K562 (cell line): ENCODE measurements at regions not wholly inside any gene's neighbourhood (a gene's known extent, or its start where the extent isn't known, plus 50 kb on each side); places are given as distances from the start of the nearest gene placed in this dataset.

Source experiments
- ATAC-seq: fragments of 200-7000 bp; cut with Tn5 transposase; 3 replicates; pipeline ENCODE4 v1.9.1; 2020; ENCODE audit warnings: moderate library complexity
- BruUV-seq: library from RNA; stranded (reverse); fragments of 400-500 nt; replicated peaks from 2 replicates; lab custom pipeline; 2021; lab: Mats Ljungman, UMichigan
- CTCF ChIA-PET: fragments of 300-600 bp; formaldehyde crosslinking; extraction: SDS; loops from one replicate; lab custom pipeline; 2021; ENCODE audit warnings: low intra/inter-chr PET ratio; lab: Yijun Ruan, JAX
- POLR2A ChIA-PET: fragments of 300-600, 350-650 bp; sonication (Branson Sonifier 250); formaldehyde crosslinking; extraction: SDS; loops from one replicate; lab custom pipeline; 2021; ENCODE audit warnings: antibody characterized with exemption, inconsistent platforms; lab: Yijun Ruan, JAX
- DNase-seq, 4 experiments: peaks; one replicate each; pipeline versions ENCODE4 v3.0.0 to v3.0.0-alpha.2; 2011 to 2018; ENCODE audit warnings: low spot score in 3 of 4, mixed read lengths in 3 of 4; ENCODE audit errors: extremely low read depth in 1 of 4
- FAIRE-seq: peaks from 2 replicates; lab custom pipeline; 2011; peaks lifted over from hg19 to GRCh38; lab: Jason Lieb, UNC
- H2AFZ ChIP-seq: 2 replicates; pipeline ENCODE4 v1.6.0; 2011; ENCODE audit warnings: low read depth, low read length, control low read depth, inconsistent platforms
- H3K27ac ChIP-seq: fragments of 200-600 bp; 3 replicates; pipeline ENCODE4 v1.8.0; 2011; ENCODE audit warnings: low read depth, mild to moderate bottlenecking, control low read depth, inconsistent platforms, low read length, moderate library complexity, mixed read lengths; ENCODE audit errors: extremely low read depth
- H3K27me3 ChIP-seq, 2 experiments: fragments of 300-600 bp in 1 of 2; 2 replicates in 1 of 2; 3 replicates in 1 of 2; pipeline versions ENCODE4 v1.6.0 to v1.8.0; 2011; ENCODE audit warnings: inconsistent platforms in 2 of 2, low read length in 2 of 2, mild to moderate bottlenecking in 1 of 2, mixed read lengths in 1 of 2, moderate library complexity in 1 of 2; ENCODE audit not compliant: control insufficient read depth in 2 of 2, insufficient read depth in 2 of 2
- H3K36me3 ChIP-seq: fragments of 300-600 bp; 3 replicates; pipeline ENCODE4 v1.8.0; 2011; ENCODE audit warnings: mild to moderate bottlenecking, low read length, inconsistent platforms; ENCODE audit not compliant: control insufficient read depth, insufficient read depth
- H3K4me1 ChIP-seq, 2 experiments: fragments of 200-600 bp in 1 of 2; replicated peaks in 1 of 2; 2 replicates in 1 of 2; 3 replicates in 1 of 2; pipeline versions ENCODE4 v1.5.1 to v1.8.0; 2011; ENCODE audit warnings: inconsistent platforms in 2 of 2, low read length in 2 of 2, mild to moderate bottlenecking in 1 of 2, mixed read lengths in 1 of 2, moderate library complexity in 1 of 2; ENCODE audit not compliant: control insufficient read depth in 2 of 2, insufficient read depth in 2 of 2
- H3K4me2 ChIP-seq: 2 replicates; pipeline ENCODE4 v1.6.1; 2011; ENCODE audit warnings: low read length, control low read depth, inconsistent platforms, mixed read lengths; ENCODE audit not compliant: insufficient read depth
- H3K4me3 ChIP-seq: fragments of 200-600 bp; sonication (generic), shearing (Covaris generic); 2 replicates; pipeline ENCODE4 v1.5.1; 2016; ENCODE audit warnings: control low read depth, inconsistent platforms
- H3K79me2 ChIP-seq: fragments of 200-600 bp; 3 replicates; pipeline ENCODE4 v1.8.0; 2011; ENCODE audit warnings: low read length, inconsistent platforms; ENCODE audit not compliant: control insufficient read depth, insufficient read depth
- H3K9ac ChIP-seq, 2 experiments: 2 replicates each; pipeline versions ENCODE4 v1.6.0 to v1.6.1; 2011; ENCODE audit warnings: low read depth in 2 of 2, low read length in 2 of 2, control low read depth in 1 of 2, inconsistent platforms in 1 of 2, mild to moderate bottlenecking in 1 of 2, mixed read lengths in 1 of 2; ENCODE audit not compliant: insufficient read depth in 1 of 2
- H3K9me1 ChIP-seq: one replicate; pipeline ENCODE4 v1.6.0; 2011; ENCODE audit warnings: inconsistent platforms, mild to moderate bottlenecking, low read length, moderate library complexity; ENCODE audit not compliant: control insufficient read depth, insufficient read depth
- H3K9me3 ChIP-seq: replicated peaks from 2 replicates; pipeline ENCODE4 v1.5.1; 2011; ENCODE audit warnings: low read depth, low read length, inconsistent platforms; ENCODE audit not compliant: control insufficient read depth, insufficient read depth
- H4K20me1 ChIP-seq: replicated peaks from 2 replicates; pipeline ENCODE4 v1.6.1; 2011; ENCODE audit warnings: low read length, inconsistent platforms, mixed read lengths; ENCODE audit not compliant: control insufficient read depth, insufficient read depth
- C11orf30 ChIP-seq: fragments of 450-650 bp; IDR thresholded peaks from 2 replicates; pipeline ENCODE4 v1.6.1; 2016; ENCODE audit warnings: low read depth, mild to moderate bottlenecking
- CHAMP1 ChIP-seq: fragments of 450-650 bp; IDR thresholded peaks from 2 replicates; pipeline ENCODE4 v1.6.1; 2016; ENCODE audit warnings: mild to moderate bottlenecking
- MAFF ChIP-seq: IDR thresholded peaks from 2 replicates; pipeline ENCODE4 v1.6.1; 2012; ENCODE audit warnings: low read length, improper control_type of control experiment
- MAFG ChIP-seq: fragments of 450-650 bp; conservative IDR thresholded peaks from 2 replicates; pipeline ENCODE4 v1.6.1; 2016; ENCODE audit warnings: missing genetic modification characterization, missing compliant biosample characterization
- MAFK ChIP-seq: IDR thresholded peaks from 2 replicates; pipeline ENCODE4 v1.6.1; 2011; ENCODE audit warnings: low read length, improper control_type of control experiment
- MTA1 ChIP-seq: fragments of 450-650 bp; IDR thresholded peaks from 2 replicates; pipeline ENCODE4 v1.6.1; 2017; ENCODE audit warnings: borderline replicate concordance
- MTF1 ChIP-seq: fragments of 250-450 bp; sonication (Bioruptor Pico); IDR thresholded peaks from 2 replicates; pipeline ENCODE4 v1.9.0; 2021; ENCODE audit warnings: moderate library complexity, mild to moderate bottlenecking, inconsistent platforms, borderline replicate concordance
- NCOA1 ChIP-seq: fragments of 450-650 bp; IDR thresholded peaks from 2 replicates; pipeline ENCODE4 v1.6.1; 2016; ENCODE audit warnings: low read depth
- NELFE ChIP-seq: IDR thresholded peaks from 2 replicates; pipeline ENCODE4 v1.6.1; 2011; ENCODE audit warnings: mild to moderate bottlenecking; ENCODE audit not compliant: insufficient read depth, insufficient read length
- NFE2L1 ChIP-seq: fragments of 450-650 bp; IDR thresholded peaks from 2 replicates; pipeline ENCODE4 v1.6.1; 2016; ENCODE audit warnings: missing genetic modification characterization, low read depth, mild to moderate bottlenecking, missing compliant biosample characterization, moderate library complexity, borderline replicate concordance
- SMAD1 ChIP-seq: fragments of 150-350 bp; IDR thresholded peaks from 2 replicates; pipeline ENCODE4 v1.6.1; 2014; ENCODE audit warnings: low read length, low read depth; ENCODE audit not compliant: partially characterized antibody
- STAT5B ChIP-seq: fragments of 250-450 bp; sonication (Bioruptor Pico); IDR thresholded peaks from 2 replicates; pipeline ENCODE4 v1.8.0; 2021; ENCODE audit warnings: mild to moderate bottlenecking, inconsistent platforms
- TEAD1 ChIP-seq, 2 experiments: fragments of 450-650 bp in 1 of 2; sonication (generic) in 1 of 2; formaldehyde crosslinking; IDR thresholded peaks; 2 replicates each; pipeline versions ENCODE4 v1.4.0 to v1.8.0; 2020 to 2022; ENCODE audit warnings: mild to moderate bottlenecking in 2 of 2, missing genetic modification reagents in 1 of 2
- ZNF253 ChIP-seq: fragments of 250-450 bp; sonication (Bioruptor Pico); conservative IDR thresholded peaks from 2 replicates; pipeline ENCODE4 v1.6.1; 2021; ENCODE audit warnings: mild to moderate bottlenecking
- ZNF316 ChIP-seq: fragments of 450-650 bp; IDR thresholded peaks from 2 replicates; pipeline ENCODE4 v1.6.1; 2016
- WGBS: fragments of 100-300 bp; shearing (Covaris generic); methylation state at CpG from one replicate; pipeline ENCODE4 v1.1.6; 2016; ENCODE audit warnings: low coverage, mixed read lengths; ENCODE audit not compliant: insufficient coverage; ENCODE audit errors: missing lambda C conversion rate; 5-methylcytosine and 5-hydroxymethylcytosine counted together
- in situ Hi-C: fragments of 300-500 bp; cut with MboI; formaldehyde crosslinking; loops from 4 replicates; pipeline ENCODE4 v1.15.0; 2018; ENCODE audit warnings: inconsistent platforms, mixed read lengths
- intact Hi-C: fragments of 100-400 bp; cut with micrococcal nuclease; formaldehyde crosslinking; loops from 2 replicates; pipeline ENCODE4 v1.14.2; 2022

- no peaks in the 10 kb centered on the region for H4K20me1 ChIP-seq
- no peak overlapping the region for H3K4me2 ChIP-seq
- ChIA-PET CTCF (no interaction called here), POLR2A (no interaction called here)
- no peaks in the 10 kb centered on the region for H3K4me1 ChIP-seq
- in situ Hi-C loops (no loop called here), intact Hi-C loops (no loop called here)
- no peak overlapping the region for H3K27ac ChIP-seq
- H2AFZ ChIP-seq = no peak overlapping the region
- no peaks in the 10 kb centered on the region for H3K79me2 ChIP-seq
- no peak overlapping the region for H3K9ac ChIP-seq
- no peaks in the 10 kb centered on the region for H3K36me3 ChIP-seq
- no peaks in the 10 kb centered on the region for H3K9me3 ChIP-seq
- BruUV-seq = no TSS peak
- ATAC-seq (no peak), DNase-seq (no peak), FAIRE-seq (no peak)
- peaks cover 0 to 4% of the 10 kb centered on the region in 2 experiments; a peak in 2 of 5 replicates for H3K27me3 ChIP-seq
- no peak overlapping the region for H3K4me3 ChIP-seq
- TF ChIP-seq MAFK = peak; percentile 38; the same call in 1 of the 2 replicates
- TF ChIP-seq NFE2L1 = peak; percentile 47; the same call in 1 of the 2 replicates
- no peak for TF ChIP-seq MTA1
- TF ChIP-seq MAFG = peak; percentile 63; the same call in 1 of the 2 replicates
- TF ChIP-seq SMAD1 = no peak
- no peak for TF ChIP-seq ZNF253 (CRISPR knock-in tag)
- TF ChIP-seq CHAMP1 = no peak
- no peak for TF ChIP-seq MTF1 (CRISPR knock-in tag)
- no peak for TF ChIP-seq TEAD1 (CRISPR knock-in tag; IDR thresholded peaks at IDR 0.05)
- no peak for TF ChIP-seq NELFE
- peak; percentile 57 for TF ChIP-seq MAFF
- TF ChIP-seq ZNF316 = peak; percentile 63
- TF ChIP-seq C11orf30 = peak; percentile 52
- TF ChIP-seq NCOA1 = no peak
- no peak for TF ChIP-seq STAT5B (CRISPR knock-in tag)
- WGBS = under 1% methylated on average over 5 of the region's 5 CpGs
- H3K9me1 ChIP-seq = no peaks in the 10 kb centered on the region
Measured at GRCh38 chr1:168974117-168974516, 132.4 kb upstream of the ATP1B1 start.
